ENCODE measurements at regions not wholly inside any gene's neighbourhood (a gene's known extent, or its start where the extent isn't known, plus 50 kb on each side); places are given as distances from the start of the nearest gene placed in this dataset.

DNA sequence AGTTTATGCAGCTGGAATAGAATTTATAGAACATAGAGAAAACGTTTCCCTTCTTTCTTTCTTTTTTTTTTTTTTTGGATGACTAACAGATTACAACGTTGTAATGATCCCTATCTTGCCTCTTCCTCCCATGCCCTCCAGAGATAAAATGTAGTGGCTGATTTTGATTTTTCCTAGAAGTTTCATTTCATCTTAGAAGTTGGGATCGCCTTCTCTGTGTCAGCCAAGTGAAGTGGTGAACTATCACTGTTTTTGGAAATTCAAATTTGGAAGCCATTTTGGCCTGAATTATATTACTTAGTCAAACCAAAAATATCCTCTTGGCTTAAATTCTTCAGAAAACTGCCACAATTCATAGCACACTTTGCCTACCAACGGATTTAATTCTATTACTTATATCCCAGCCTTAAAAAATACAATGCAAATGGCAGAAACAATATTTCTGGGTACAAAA lies 1025.5 kb upstream of the NR2F2 start:
- TF ChIP-seq CSDC2 (CRISPR knock-in tag; IDR thresholded peaks at IDR 0.05) = no peak
- no peak for TF ChIP-seq RARB (CRISPR knock-in tag; IDR thresholded peaks at IDR 0.05)
- no peak for ATAC-seq

DNA sequence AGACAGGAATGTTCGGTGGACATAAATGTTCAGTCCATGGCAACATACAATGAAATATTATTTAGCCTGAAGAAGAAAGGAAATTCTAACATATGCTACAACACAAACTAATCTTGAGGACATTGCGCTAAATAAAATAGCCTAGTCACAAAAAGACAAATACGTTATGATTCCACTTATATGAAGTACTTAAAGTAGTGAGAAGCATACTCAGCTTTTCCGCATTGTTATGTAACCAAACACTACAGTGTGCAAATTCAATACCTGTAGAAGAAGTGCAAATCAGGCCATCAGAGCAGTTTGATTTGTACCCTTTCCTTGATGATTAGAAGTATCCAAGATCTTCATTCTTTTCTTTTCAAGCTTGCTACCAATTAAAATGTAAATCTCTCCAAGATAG lies 1023.4 kb upstream of the NR2F2 start:
- TF ChIP-seq ZNF70 (CRISPR knock-in tag; IDR thresholded peaks at IDR 0.05) = no peak
- no peak for TF ChIP-seq BACH2 (CRISPR knock-in tag; IDR thresholded peaks at IDR 0.05; ENCODE audit: borderline replicate concordance)
- TF ChIP-seq CSDC2 (CRISPR knock-in tag; IDR thresholded peaks at IDR 0.05) = no peak
- TF ChIP-seq ISL1 (CRISPR knock-in tag; IDR thresholded peaks at IDR 0.05) = no peak
- TF ChIP-seq OSR1 (CRISPR knock-in tag; IDR thresholded peaks at IDR 0.05) = no peak
- TF ChIP-seq, protein P1, sequence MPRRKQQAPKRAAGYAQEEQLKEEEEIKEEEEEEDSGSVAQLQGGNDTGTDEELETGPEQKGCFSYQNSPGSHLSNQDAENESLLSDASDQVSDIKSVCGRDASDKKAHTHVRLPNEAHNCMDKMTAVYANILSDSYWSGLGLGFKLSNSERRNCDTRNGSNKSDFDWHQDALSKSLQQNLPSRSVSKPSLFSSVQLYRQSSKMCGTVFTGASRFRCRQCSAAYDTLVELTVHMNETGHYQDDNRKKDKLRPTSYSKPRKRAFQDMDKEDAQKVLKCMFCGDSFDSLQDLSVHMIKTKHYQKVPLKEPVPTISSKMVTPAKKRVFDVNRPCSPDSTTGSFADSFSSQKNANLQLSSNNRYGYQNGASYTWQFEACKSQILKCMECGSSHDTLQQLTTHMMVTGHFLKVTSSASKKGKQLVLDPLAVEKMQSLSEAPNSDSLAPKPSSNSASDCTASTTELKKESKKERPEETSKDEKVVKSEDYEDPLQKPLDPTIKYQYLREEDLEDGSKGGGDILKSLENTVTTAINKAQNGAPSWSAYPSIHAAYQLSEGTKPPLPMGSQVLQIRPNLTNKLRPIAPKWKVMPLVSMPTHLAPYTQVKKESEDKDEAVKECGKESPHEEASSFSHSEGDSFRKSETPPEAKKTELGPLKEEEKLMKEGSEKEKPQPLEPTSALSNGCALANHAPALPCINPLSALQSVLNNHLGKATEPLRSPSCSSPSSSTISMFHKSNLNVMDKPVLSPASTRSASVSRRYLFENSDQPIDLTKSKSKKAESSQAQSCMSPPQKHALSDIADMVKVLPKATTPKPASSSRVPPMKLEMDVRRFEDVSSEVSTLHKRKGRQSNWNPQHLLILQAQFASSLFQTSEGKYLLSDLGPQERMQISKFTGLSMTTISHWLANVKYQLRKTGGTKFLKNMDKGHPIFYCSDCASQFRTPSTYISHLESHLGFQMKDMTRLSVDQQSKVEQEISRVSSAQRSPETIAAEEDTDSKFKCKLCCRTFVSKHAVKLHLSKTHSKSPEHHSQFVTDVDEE (CRISPR knock-in tag; IDR thresholded peaks at IDR 0.05) = no peak
- TF ChIP-seq, protein P2, sequence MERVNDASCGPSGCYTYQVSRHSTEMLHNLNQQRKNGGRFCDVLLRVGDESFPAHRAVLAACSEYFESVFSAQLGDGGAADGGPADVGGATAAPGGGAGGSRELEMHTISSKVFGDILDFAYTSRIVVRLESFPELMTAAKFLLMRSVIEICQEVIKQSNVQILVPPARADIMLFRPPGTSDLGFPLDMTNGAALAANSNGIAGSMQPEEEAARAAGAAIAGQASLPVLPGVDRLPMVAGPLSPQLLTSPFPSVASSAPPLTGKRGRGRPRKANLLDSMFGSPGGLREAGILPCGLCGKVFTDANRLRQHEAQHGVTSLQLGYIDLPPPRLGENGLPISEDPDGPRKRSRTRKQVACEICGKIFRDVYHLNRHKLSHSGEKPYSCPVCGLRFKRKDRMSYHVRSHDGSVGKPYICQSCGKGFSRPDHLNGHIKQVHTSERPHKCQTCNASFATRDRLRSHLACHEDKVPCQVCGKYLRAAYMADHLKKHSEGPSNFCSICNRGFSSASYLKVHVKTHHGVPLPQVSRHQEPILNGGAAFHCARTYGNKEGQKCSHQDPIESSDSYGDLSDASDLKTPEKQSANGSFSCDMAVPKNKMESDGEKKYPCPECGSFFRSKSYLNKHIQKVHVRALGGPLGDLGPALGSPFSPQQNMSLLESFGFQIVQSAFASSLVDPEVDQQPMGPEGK (CRISPR knock-in tag; IDR thresholded peaks at IDR 0.05; ENCODE audit: borderline replicate concordance) = no peak
- no peak for TF ChIP-seq TOX (CRISPR knock-in tag; IDR thresholded peaks at IDR 0.05; ENCODE audit: borderline replicate concordance)
- TF ChIP-seq RARB (CRISPR knock-in tag; IDR thresholded peaks at IDR 0.05) = no peak
- TF ChIP-seq SNAI2 (CRISPR knock-in tag; IDR thresholded peaks at IDR 0.05) = no peak
- TF ChIP-seq, protein P3, sequence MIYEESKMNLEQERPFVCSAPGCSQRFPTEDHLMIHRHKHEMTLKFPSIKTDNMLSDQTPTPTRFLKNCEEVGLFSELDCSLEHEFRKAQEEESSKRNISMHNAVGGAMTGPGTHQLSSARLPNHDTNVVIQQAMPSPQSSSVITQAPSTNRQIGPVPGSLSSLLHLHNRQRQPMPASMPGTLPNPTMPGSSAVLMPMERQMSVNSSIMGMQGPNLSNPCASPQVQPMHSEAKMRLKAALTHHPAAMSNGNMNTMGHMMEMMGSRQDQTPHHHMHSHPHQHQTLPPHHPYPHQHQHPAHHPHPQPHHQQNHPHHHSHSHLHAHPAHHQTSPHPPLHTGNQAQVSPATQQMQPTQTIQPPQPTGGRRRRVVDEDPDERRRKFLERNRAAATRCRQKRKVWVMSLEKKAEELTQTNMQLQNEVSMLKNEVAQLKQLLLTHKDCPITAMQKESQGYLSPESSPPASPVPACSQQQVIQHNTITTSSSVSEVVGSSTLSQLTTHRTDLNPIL (CRISPR knock-in tag; IDR thresholded peaks at IDR 0.05; ENCODE audit: low read depth) = no peak
- TF ChIP-seq TCF4 (CRISPR knock-in tag; IDR thresholded peaks at IDR 0.05; ENCODE audit: borderline replicate concordance) = no peak
- ATAC-seq = no peak

DNA sequence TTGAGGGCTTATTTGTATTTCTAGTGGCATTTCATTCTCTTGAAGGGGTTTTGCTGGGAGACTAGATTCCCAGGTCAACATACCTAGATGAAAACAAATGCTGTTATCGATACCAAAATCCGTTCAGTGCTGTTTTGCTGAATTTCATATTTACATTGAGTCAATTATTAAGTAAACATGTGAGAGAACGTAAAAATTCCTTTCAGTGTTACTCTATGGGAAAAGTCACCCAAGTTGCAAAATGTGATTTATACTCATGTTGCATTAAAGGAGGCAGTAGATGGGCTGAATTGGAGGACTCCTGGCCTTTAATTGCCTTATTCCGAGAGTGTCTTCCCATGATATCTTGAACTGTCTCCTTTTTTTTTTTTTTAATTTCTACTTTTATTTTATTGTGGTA lies 1011.3 kb upstream of the NR2F2 start:
- no peak for ATAC-seq
- TF ChIP-seq ZNF70 (CRISPR knock-in tag; IDR thresholded peaks at IDR 0.05) (no peak), PPARA (CRISPR knock-in tag; IDR thresholded peaks at IDR 0.05; ENCODE audit: borderline replicate concordance) (no peak), ZNF565 (CRISPR knock-in tag; conservative IDR thresholded peaks at IDR 0.05; ENCODE audit: low read depth) (no peak), ISL1 (CRISPR knock-in tag; IDR thresholded peaks at IDR 0.05) (no peak), RARB (CRISPR knock-in tag; IDR thresholded peaks at IDR 0.05) (no peak), CSDC2 (CRISPR knock-in tag; IDR thresholded peaks at IDR 0.05) (no peak), ARNTL (CRISPR knock-in tag; IDR thresholded peaks at IDR 0.05; ENCODE audit: borderline replicate concordance, low read depth) (no peak), TOX (CRISPR knock-in tag; IDR thresholded peaks at IDR 0.05; ENCODE audit: borderline replicate concordance) (no peak), ZFP3 (CRISPR knock-in tag; IDR thresholded peaks at IDR 0.05) (no peak), TCF4 (CRISPR knock-in tag; IDR thresholded peaks at IDR 0.05; ENCODE audit: borderline replicate concordance) (no peak), OSR1 (CRISPR knock-in tag; IDR thresholded peaks at IDR 0.05) (no peak)
- TF ChIP-seq, protein P4, sequence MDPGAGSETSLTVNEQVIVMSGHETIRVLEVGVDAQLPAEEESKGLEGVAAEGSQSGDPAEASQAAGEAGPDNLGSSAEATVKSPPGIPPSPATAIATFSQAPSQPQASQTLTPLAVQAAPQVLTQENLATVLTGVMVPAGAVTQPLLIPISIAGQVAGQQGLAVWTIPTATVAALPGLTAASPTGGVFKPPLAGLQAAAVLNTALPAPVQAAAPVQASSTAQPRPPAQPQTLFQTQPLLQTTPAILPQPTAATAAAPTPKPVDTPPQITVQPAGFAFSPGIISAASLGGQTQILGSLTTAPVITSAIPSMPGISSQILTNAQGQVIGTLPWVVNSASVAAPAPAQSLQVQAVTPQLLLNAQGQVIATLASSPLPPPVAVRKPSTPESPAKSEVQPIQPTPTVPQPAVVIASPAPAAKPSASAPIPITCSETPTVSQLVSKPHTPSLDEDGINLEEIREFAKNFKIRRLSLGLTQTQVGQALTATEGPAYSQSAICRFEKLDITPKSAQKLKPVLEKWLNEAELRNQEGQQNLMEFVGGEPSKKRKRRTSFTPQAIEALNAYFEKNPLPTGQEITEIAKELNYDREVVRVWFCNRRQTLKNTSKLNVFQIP (CRISPR knock-in tag; IDR thresholded peaks at IDR 0.05; ENCODE audit: borderline replicate concordance, low read depth) = no peak
- TF ChIP-seq, protein P5, sequence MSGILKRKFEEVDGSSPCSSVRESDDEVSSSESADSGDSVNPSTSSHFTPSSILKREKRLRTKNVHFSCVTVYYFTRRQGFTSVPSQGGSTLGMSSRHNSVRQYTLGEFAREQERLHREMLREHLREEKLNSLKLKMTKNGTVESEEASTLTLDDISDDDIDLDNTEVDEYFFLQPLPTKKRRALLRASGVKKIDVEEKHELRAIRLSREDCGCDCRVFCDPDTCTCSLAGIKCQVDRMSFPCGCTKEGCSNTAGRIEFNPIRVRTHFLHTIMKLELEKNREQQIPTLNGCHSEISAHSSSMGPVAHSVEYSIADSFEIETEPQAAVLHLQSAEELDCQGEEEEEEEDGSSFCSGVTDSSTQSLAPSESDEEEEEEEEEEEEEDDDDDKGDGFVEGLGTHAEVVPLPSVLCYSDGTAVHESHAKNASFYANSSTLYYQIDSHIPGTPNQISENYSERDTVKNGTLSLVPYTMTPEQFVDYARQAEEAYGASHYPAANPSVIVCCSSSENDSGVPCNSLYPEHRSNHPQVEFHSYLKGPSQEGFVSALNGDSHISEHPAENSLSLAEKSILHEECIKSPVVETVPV (CRISPR knock-in tag; IDR thresholded peaks at IDR 0.05) = no peak
- TF ChIP-seq, protein P3 (CRISPR knock-in tag; IDR thresholded peaks at IDR 0.05; ENCODE audit: low read depth) = no peak

All from SK-N-SH treated with all-trans-retinoic acid at 6 μM for 48 hours (cell line).